HG03469 (cell line): ENCODE measurements at regions not wholly inside any gene's neighbourhood (a gene's known extent, or its start where the extent isn't known, plus 50 kb on each side); places are given as distances from the start of the nearest gene placed in this dataset.
"Not testable (repeated sequence)": the region's sequence is repeated elsewhere in the genome, so short reads cannot be mapped to it uniquely, and the experiment has no call there.

Source experiments
- ATAC-seq: cut with Tn5 transposase; IDR thresholded peaks from one replicate; pipeline ENCODE4 v1.9.1; 2021; ENCODE audit warnings: mild to moderate bottlenecking, moderate library complexity, moderate number of reproducible peaks; ENCODE audit not compliant: unreplicated experiment

GRCh38 chr5:89697581-89697980 lies 712.0 kb downstream of the CETN3 start:
- no peak for ATAC-seq

GRCh38 chr5:89695371-89695770 lies 714.2 kb downstream of the CETN3 start:
- no peak for ATAC-seq

- no peak for ATAC-seq
These were observed 715.5 kb downstream of the CETN3 start for GRCh38 chr5:89694026-89694550.

DNA sequence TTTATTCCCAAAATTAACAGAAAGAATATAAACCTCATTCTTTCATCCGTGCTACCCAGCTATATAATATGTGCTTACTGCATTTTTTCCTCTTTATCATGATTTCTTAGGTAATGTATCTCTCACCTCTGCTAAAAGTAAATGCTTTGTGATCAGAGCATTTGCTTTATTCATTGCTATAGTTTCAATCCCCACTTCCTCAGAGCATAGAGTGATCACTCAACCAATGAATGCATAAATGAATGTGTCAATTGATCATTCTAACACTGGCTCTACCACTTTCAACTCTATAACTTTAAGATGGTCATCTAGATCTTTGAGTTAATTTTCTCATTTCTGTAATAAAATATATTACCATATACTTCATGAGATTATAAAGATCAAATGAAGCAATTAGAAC lies 719.2 kb downstream of the CETN3 start:
- ATAC-seq: no peak

DNA sequence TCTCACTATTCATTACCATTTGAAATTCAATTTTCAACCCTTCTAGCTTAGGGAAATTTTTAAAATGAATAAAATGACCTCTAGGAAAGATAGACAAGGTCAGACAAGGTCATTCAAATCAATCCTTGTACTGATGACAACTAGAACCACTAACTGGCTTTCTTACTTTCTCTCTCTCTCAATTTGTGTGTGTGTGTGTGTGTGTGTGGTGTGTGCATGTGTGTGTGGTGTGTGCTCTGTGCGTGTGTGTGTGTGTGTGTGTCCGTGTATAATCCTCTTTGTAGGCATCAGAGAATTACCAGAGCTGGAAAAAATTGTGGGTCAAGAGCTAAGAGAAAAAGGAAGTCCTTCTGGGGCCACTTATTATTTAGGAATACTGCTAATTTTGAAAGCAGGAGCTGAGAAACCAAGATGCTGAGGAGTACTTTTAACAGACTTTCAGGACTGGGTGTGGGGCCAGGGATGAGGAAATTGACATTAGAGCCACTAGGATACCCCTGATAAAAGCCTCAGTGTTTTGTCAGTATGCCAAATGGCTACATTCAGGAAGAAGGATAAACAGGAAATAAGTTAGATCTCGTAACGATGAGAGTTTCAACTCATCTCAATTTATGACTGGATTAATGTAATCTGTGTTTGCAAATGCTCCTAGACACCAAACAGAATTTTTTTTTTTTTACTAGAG lies 723.3 kb downstream of the CETN3 start:
- ATAC-seq: no peak

GRCh38 chr5:89676634-89677033 lies 732.9 kb downstream of the CETN3 start:
- ATAC-seq: no peak

- ATAC-seq: no peak
These were observed 736.5 kb downstream of the CETN3 start for GRCh38 chr5:89673019-89673418.

GRCh38 chr5:89668821-89669220 lies 740.7 kb downstream of the CETN3 start:
- no peak for ATAC-seq

GRCh38 chr5:89662499-89662898 lies 747.1 kb downstream of the CETN3 start:
- ATAC-seq: no peak

DNA sequence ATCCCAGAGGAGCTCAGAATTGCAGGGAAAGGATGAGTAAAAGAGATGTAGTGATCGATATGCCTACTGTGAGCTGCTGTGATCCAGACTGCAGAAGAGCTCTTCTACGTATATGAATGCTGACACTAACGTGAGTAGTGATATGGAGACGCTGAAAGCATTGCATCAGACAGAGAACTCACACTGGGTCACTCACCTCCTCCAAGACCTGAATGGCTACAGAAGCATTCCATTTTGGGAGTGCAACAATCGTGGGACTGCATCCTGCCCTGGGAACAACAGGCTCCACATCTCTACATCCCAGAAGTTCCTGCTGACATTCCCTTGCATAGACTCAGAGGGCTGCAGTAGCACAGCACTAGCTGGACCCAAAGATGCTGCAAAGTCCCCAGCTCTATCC lies 755.9 kb upstream of the MEF2C start:
- no peak for ATAC-seq

DNA sequence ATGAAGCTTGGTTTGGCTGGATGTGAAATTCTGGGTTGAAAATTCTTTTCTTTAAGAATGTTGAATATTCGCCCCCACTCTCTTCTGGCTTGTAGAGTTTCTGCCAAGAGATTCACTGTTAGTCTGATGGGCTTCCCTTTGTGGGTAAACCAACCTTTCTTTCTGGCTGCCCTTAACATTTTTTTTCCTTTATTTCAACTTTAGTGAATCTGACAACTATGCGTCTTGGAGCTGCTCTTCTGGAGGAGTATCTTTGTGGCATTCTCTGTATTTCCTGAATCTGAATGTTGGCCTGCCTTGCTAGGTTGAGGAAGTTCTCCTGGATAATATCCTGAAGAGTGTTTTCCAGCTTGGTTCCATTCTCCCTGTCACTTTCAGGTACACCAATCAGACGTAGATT lies 751.2 kb upstream of the MEF2C start:
- ATAC-seq: not testable (repeated sequence)

GRCh38 chr5:89630064-89630463 lies 747.1 kb upstream of the MEF2C start:
- not testable (repeated sequence) for ATAC-seq

- no peak for ATAC-seq
These were observed 746.1 kb upstream of the MEF2C start for GRCh38 chr5:89628876-89629635.

DNA sequence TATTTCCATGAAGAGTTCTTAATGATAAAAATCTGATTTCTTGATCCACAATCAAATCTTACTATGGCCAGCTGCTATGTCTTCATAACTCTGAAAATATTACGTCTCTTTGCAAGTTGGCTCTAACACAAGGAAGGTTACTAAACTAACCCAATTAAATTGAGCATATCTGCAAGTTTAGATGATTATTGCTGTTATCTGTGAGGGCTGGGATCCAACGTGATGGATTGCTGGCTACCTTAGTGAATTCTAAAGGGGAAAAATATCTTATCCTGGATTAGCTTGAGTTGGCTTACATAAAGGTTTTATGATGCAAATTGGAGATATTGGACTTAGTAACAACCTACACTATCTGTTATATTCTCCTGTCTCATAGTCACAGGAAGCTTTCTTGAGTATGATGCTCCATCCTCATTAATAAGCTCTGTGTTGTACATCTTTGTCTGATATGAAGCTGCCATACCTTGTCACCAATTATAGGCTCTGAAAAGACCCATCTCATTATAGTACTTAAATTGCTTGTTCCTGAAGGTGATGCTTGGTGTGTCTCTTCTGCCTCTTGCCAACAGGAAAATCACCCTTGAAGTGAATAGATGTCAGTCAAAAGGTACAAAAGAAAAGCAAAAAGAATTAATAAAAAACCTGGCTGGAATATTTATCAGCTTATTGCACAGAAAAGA lies 733.0 kb upstream of the MEF2C start:
- no peak for ATAC-seq

DNA sequence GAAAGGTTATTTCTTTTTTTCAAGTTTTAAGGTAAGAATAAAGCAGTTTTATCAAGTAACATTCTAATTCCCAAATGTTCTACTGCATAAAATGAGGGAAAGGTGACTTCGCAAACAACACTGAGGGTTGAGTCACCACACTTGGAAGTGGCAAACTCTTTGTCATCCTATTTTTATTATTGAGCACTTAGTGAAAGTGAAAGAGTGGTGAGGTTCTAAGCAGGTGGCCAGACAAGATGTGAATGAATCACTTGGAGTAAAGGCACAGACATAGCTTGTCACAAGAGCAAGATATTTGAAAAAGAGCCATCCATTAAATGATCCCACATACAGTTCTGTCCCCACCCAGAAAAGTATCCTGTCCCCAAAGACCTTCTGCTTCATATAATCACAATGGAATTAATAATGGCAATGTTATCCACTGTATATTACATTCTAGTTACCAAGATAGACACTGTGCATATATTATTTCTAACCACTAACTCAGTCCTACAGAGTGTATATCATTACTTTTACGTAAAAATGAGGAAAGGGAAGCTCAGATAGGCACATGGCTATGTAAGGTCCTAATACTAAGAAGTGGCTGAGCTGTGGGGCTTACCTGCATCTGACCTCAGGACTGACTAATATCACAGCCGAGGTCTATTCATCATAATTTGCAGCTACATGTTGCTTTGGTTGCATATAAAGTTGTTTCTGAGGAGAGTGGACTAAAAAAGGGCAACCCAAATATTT lies 730.4 kb upstream of the MEF2C start:
- ATAC-seq: peak; percentile 85

GRCh38 chr5:89606939-89607534 lies 724.1 kb upstream of the MEF2C start:
- no peak for ATAC-seq

DNA sequence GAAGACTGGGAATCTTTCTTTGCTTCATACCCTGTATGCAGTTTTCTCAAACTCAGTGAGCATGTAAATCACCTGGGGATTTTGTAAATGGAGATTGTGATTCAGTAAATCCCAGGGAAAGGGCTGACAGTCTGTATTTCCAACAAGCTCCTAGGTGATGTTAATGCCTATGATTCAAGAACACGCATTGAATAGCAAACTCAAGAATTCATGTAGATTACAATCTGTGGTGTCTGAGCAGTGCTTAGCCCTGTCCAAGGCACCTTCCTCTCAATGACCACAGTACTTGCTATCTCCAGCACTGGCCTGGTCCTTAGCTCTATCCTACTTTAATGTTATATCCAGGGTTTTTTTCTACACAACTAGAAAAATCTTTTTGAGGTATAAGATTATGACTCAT lies 721.4 kb upstream of the MEF2C start:
- no peak for ATAC-seq

DNA sequence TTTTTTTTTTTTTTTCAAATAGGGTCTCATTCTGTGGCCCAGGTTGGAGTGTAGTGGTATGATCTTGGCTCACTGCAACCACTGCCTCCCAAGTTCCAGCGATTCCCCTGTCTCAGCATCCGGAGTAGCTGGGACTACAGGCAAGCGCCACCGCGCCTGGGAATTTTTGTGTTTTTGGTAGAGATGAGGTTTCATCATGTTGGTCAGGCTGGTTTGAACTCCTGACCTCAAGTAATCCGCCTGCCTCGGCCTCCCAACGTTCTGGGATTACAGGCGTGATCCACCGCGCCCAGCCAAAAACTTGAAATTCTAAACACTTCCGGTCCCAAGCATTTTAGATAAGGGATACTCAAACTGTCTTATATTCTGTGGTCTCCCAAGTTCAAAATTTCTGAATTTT lies 718.9 kb upstream of the MEF2C start:
- ATAC-seq: no peak

- ATAC-seq: no peak
These were observed 714.9 kb upstream of the MEF2C start for GRCh38 chr5:89597878-89598277.

DNA sequence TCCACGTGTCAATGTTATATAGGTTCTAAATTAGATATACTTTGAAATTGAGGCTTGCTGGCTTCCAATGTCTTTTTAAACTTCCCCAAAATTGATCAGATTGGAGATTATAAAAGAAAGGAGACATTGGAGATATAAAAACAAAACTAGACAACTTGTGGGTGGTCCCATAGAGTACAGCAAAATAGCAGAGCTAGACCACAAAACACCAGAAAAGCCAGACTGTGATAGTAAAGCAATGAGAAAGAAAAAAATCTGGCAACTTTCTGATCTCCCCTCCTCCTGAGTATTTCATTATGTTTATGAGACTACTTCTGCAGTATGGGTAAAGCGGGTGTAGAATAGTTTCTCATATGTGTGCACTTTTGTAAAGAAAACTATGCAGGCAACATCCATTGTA lies 713.8 kb upstream of the MEF2C start:
- ATAC-seq: no peak

GRCh38 chr5:89595056-89595455 lies 712.1 kb upstream of the MEF2C start:
- ATAC-seq: no peak
